NT2/D1 (cell line): ENCODE measurements at regions not wholly inside any gene's neighbourhood (a gene's known extent, or its start where the extent isn't known, plus 50 kb on each side); places are given as distances from the start of the nearest gene placed in this dataset.

Experiments used
- SUZ12 ChIP-seq: IDR thresholded peaks from 2 replicates; pipeline ENCODE4 v1.6.1; 2011; ENCODE audit not compliant: insufficient read length, insufficient read depth; ENCODE audit errors: extremely low read depth
- YY1 ChIP-seq: IDR thresholded peaks from 2 replicates; pipeline ENCODE4 v1.6.1; 2011; ENCODE audit not compliant: insufficient read length, insufficient read depth
- ZNF274 ChIP-seq: IDR thresholded peaks from 2 replicates; pipeline ENCODE4 v1.6.1; 2011; ENCODE audit warnings: mild to moderate bottlenecking, low read depth, low read length

GRCh38 chr10:55509168-55509567, 708.1 kb upstream of the PCDH15 start:
- TF ChIP-seq YY1 (no peak), ZNF274 (no peak), SUZ12 (no peak)
